GM23338 (cell line): ENCODE measurements at regions not wholly inside any gene's neighbourhood (a gene's known extent, or its start where the extent isn't known, plus 50 kb on each side); places are given as distances from the start of the nearest gene placed in this dataset.

Experiments used
- ATAC-seq: fragments of 200-7000 bp; cut with Tn5 transposase; 3 replicates; pipeline ENCODE4 v1.9.1; 2020
- DNase-seq: peaks from one replicate; pipeline ENCODE4 v3.0.0-alpha.2; 2015; ENCODE audit warnings: low spot score
- H2AFZ ChIP-seq: fragments of 200-600 bp; sonication (generic); 2 replicates; pipeline ENCODE4 v1.8.0; 2016; ENCODE audit warnings: antibody characterized with exemption, mild to moderate bottlenecking, moderate library complexity
- H3F3A ChIP-seq: fragments of 200-600 bp; sonication (generic); replicated peaks from 2 replicates; pipeline ENCODE4 v1.8.0; 2017; ENCODE audit warnings: antibody characterized with exemption, mixed run types, low read depth
- H3K27ac ChIP-seq: fragments of 200-600 bp; sonication (generic); 2 replicates; pipeline ENCODE4 v1.6.1; 2016; ENCODE audit warnings: low read depth
- H3K27me3 ChIP-seq: fragments of 200-600 bp; sonication (generic); 2 replicates; pipeline ENCODE4 v1.8.0; 2016; ENCODE audit warnings: mild to moderate bottlenecking, mixed run types, moderate library complexity; ENCODE audit not compliant: insufficient read depth
- H3K36me3 ChIP-seq: fragments of 200-600 bp; sonication (generic); 2 replicates; pipeline ENCODE4 v1.8.0; 2016; ENCODE audit warnings: mild to moderate bottlenecking; ENCODE audit not compliant: insufficient read depth
- H3K4me1 ChIP-seq: fragments of 200-600 bp; sonication (generic); 2 replicates; pipeline ENCODE4 v1.8.0; 2016; ENCODE audit warnings: mild to moderate bottlenecking, moderate library complexity; ENCODE audit not compliant: insufficient read depth
- H3K4me2 ChIP-seq: fragments of 200-600 bp; sonication (generic); 2 replicates; pipeline ENCODE4 v1.7.1; 2017; ENCODE audit warnings: mixed run types
- H3K4me3 ChIP-seq: fragments of 200-600 bp; sonication (generic); 2 replicates; pipeline ENCODE4 v1.6.1; 2016; ENCODE audit warnings: mixed run types
- H3K79me2 ChIP-seq: fragments of 200-600 bp; sonication (generic); replicated peaks from 2 replicates; pipeline ENCODE4 v1.8.0; 2017; ENCODE audit warnings: mild to moderate bottlenecking; ENCODE audit not compliant: insufficient read depth
- H3K9me2 ChIP-seq: fragments of 200-600 bp; sonication (generic); 2 replicates; pipeline ENCODE4 v1.8.0; 2017; ENCODE audit not compliant: insufficient read depth
- H4K20me1 ChIP-seq: fragments of 200-600 bp; sonication (generic); replicated peaks from 2 replicates; pipeline ENCODE4 v1.8.0; 2017; ENCODE audit warnings: mild to moderate bottlenecking; ENCODE audit not compliant: insufficient read depth
- H3K27ac Mint-ChIP-seq: 2 replicates; pipeline ENCODE4 v1.8.0; 2020; ENCODE audit warnings: inconsistent platforms, mild to moderate bottlenecking, moderate library complexity, mixed read lengths
- H3K27me3 Mint-ChIP-seq: 3 replicates; pipeline ENCODE4 v1.8.0; 2022; ENCODE audit warnings: low read depth, mild to moderate bottlenecking, moderate library complexity, mixed read lengths, inconsistent platforms; ENCODE audit not compliant: insufficient read depth, poor library complexity
- H3K36me3 Mint-ChIP-seq: 3 replicates; pipeline ENCODE4 v1.8.0; 2021; ENCODE audit warnings: low read depth, mild to moderate bottlenecking, inconsistent platforms, moderate library complexity, mixed read lengths
- H3K4me1 Mint-ChIP-seq: 3 replicates; pipeline ENCODE4 v1.8.0; 2020; ENCODE audit warnings: mild to moderate bottlenecking, inconsistent platforms, mixed read lengths
- H3K4me3 Mint-ChIP-seq: 3 replicates; pipeline ENCODE4 v1.8.0; 2021; ENCODE audit warnings: moderate library complexity, mild to moderate bottlenecking, inconsistent platforms, mixed read lengths
- H3K9me3 Mint-ChIP-seq: 3 replicates; pipeline ENCODE4 v1.8.0; 2020; ENCODE audit warnings: moderate library complexity, mild to moderate bottlenecking, inconsistent platforms, mixed read lengths
- EZH2 ChIP-seq: fragments of 200-600 bp; sonication (generic); IDR thresholded peaks from one replicate; pipeline ENCODE4 v1.8.0; 2017; ENCODE audit warnings: antibody characterized with exemption, mild to moderate bottlenecking, low read depth; ENCODE audit not compliant: unreplicated experiment
- EZH2phosphoT487 ChIP-seq: fragments of 200-600 bp; sonication (generic); IDR thresholded peaks from one replicate; pipeline ENCODE4 v1.8.1; 2018; ENCODE audit warnings: antibody characterized with exemption; ENCODE audit not compliant: unreplicated experiment
- NANOG ChIP-seq: IDR thresholded peaks from 2 replicates; pipeline ENCODE4 v1.6.1; 2016; ENCODE audit warnings: antibody characterized with exemption, borderline replicate concordance
- STAT1 ChIP-seq: IDR thresholded peaks from one replicate; pipeline ENCODE4 v1.6.1; 2016; ENCODE audit warnings: antibody characterized with exemption; ENCODE audit not compliant: unreplicated experiment
- ZNF114 ChIP-seq: fragments of 250-450 bp; sonication (Bioruptor Pico); IDR thresholded peaks from 2 replicates; pipeline ENCODE4 v1.5.0; 2020; ENCODE audit warnings: mild to moderate bottlenecking, moderate library complexity
- ZNF462 ChIP-seq: fragments of 250-450 bp; sonication (Bioruptor Pico); IDR thresholded peaks from 2 replicates; pipeline ENCODE4 v1.5.0; 2020; ENCODE audit warnings: mild to moderate bottlenecking, moderate library complexity
- TF ChIP-seq, protein P1 (sequence below): IDR thresholded peaks from one replicate; pipeline ENCODE4 v1.6.1; 2018; ENCODE audit warnings: antibody characterized with exemption; ENCODE audit not compliant: unreplicated experiment
- TF ChIP-seq, protein P2 (sequence below): IDR thresholded peaks from 2 replicates; pipeline ENCODE4 v1.6.1; 2016; ENCODE audit warnings: antibody characterized with exemption

- H3F3A ChIP-seq = no peaks in the 10 kb centered on the region
- H3K4me3 Mint-ChIP-seq = no peak overlapping the region
- H3K27ac Mint-ChIP-seq = no peak overlapping the region
- no peaks in the 10 kb centered on the region for H3K9me3 Mint-ChIP-seq
- H3K4me1 Mint-ChIP-seq = no peaks in the 10 kb centered on the region
- no peak for ATAC-seq
- no peak overlapping the region for H2AFZ ChIP-seq
- H3K9me2 ChIP-seq = peaks cover 11% of the 10 kb centered on the region; the same call in 1 of the 2 replicates
- H3K27me3 Mint-ChIP-seq = peaks cover 1% of the 10 kb centered on the region
- no peaks in the 10 kb centered on the region for H4K20me1 ChIP-seq
- DNase-seq = no peak
- no peaks in the 10 kb centered on the region for H3K36me3 Mint-ChIP-seq
- no peak overlapping the region for H3K4me2 ChIP-seq
- no peak overlapping the region for H3K27ac ChIP-seq
- no peak overlapping the region for H3K4me3 ChIP-seq
- H3K27me3 ChIP-seq = no peaks in the 10 kb centered on the region
- TF ChIP-seq ZNF114 (CRISPR knock-in tag) (no peak), EZH2 (no peak)
- TF ChIP-seq, protein P1, sequence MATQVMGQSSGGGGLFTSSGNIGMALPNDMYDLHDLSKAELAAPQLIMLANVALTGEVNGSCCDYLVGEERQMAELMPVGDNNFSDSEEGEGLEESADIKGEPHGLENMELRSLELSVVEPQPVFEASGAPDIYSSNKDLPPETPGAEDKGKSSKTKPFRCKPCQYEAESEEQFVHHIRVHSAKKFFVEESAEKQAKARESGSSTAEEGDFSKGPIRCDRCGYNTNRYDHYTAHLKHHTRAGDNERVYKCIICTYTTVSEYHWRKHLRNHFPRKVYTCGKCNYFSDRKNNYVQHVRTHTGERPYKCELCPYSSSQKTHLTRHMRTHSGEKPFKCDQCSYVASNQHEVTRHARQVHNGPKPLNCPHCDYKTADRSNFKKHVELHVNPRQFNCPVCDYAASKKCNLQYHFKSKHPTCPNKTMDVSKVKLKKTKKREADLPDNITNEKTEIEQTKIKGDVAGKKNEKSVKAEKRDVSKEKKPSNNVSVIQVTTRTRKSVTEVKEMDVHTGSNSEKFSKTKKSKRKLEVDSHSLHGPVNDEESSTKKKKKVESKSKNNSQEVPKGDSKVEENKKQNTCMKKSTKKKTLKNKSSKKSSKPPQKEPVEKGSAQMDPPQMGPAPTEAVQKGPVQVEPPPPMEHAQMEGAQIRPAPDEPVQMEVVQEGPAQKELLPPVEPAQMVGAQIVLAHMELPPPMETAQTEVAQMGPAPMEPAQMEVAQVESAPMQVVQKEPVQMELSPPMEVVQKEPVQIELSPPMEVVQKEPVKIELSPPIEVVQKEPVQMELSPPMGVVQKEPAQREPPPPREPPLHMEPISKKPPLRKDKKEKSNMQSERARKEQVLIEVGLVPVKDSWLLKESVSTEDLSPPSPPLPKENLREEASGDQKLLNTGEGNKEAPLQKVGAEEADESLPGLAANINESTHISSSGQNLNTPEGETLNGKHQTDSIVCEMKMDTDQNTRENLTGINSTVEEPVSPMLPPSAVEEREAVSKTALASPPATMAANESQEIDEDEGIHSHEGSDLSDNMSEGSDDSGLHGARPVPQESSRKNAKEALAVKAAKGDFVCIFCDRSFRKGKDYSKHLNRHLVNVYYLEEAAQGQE = no peak
- H3K4me1 ChIP-seq = peaks cover 14% of the 10 kb centered on the region; the same call in 1 of the 2 replicates
- H3K79me2 ChIP-seq = no peaks in the 10 kb centered on the region
- H3K36me3 ChIP-seq = no peaks in the 10 kb centered on the region
These were observed 96.6 kb upstream of the CTNNB1 start for GRCh38 chr3:41102750-41103149.

GRCh38 chr3:41103200-41103599 lies 96.1 kb upstream of the CTNNB1 start:
- Histone ChIP-seq H3K27ac (no peak overlapping the region), H4K20me1 (no peaks in the 10 kb centered on the region), H3K27me3 (no peaks in the 10 kb centered on the region), H3K4me2 (no peak overlapping the region), H3K9me2 (peaks cover 11% of the 10 kb centered on the region; the same call in 1 of the 2 replicates), H2AFZ (no peak overlapping the region), H3K79me2 (no peaks in the 10 kb centered on the region), H3K4me1 (peaks cover 14% of the 10 kb centered on the region; the same call in 1 of the 2 replicates), H3K36me3 (no peaks in the 10 kb centered on the region), H3F3A (no peaks in the 10 kb centered on the region), H3K4me3 (no peak overlapping the region)
- DNase-seq (no peak), ATAC-seq (no peak)
- no peaks in the 10 kb centered on the region for H3K9me3 Mint-ChIP-seq
- H3K27me3 Mint-ChIP-seq = no peaks in the 10 kb centered on the region
- H3K4me1 Mint-ChIP-seq = no peaks in the 10 kb centered on the region
- no peak overlapping the region for H3K4me3 Mint-ChIP-seq
- no peaks in the 10 kb centered on the region for H3K36me3 Mint-ChIP-seq
- H3K27ac Mint-ChIP-seq = no peak overlapping the region
- TF ChIP-seq NANOG (no peak), EZH2phosphoT487 (no peak), ZNF114 (CRISPR knock-in tag) (no peak), EZH2 (no peak), ZNF462 (CRISPR knock-in tag) (no peak), STAT1 (no peak)
- TF ChIP-seq, protein P2, sequence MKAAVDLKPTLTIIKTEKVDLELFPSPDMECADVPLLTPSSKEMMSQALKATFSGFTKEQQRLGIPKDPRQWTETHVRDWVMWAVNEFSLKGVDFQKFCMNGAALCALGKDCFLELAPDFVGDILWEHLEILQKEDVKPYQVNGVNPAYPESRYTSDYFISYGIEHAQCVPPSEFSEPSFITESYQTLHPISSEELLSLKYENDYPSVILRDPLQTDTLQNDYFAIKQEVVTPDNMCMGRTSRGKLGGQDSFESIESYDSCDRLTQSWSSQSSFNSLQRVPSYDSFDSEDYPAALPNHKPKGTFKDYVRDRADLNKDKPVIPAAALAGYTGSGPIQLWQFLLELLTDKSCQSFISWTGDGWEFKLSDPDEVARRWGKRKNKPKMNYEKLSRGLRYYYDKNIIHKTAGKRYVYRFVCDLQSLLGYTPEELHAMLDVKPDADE = no peak
